Activated T-helper 17 cell treated with anti-CD3 and anti-CD28 coated beads, Interleukin-2, amount 50 U/mL, for 72 hours (primary cell): ENCODE measurements at regions not wholly inside any gene's neighbourhood (a gene's known extent, or its start where the extent isn't known, plus 50 kb on each side); places are given as distances from the start of the nearest gene placed in this dataset.

Experiments
- ATAC-seq: fragments of 150-1000 bp; cut with Tn5 transposase; replicated peaks from 2 replicates; pipeline ENCODE4 v1.10.0; 2021; ENCODE audit warnings: mild to moderate bottlenecking, moderate library complexity
- H3K27ac Mint-ChIP-seq: one replicate; pipeline ENCODE4 v1.8.0; 2022; ENCODE audit warnings: mixed read lengths
- H3K27me3 Mint-ChIP-seq: one replicate; pipeline ENCODE4 v1.8.0; 2022; ENCODE audit warnings: mixed read lengths
- H3K36me3 Mint-ChIP-seq: one replicate; pipeline ENCODE4 v1.8.0; 2022; ENCODE audit warnings: low read depth, mild to moderate bottlenecking, mixed read lengths
- H3K4me1 Mint-ChIP-seq: one replicate; pipeline ENCODE4 v1.8.0; 2022; ENCODE audit warnings: mixed read lengths
- H3K4me3 Mint-ChIP-seq: one replicate; pipeline ENCODE4 v1.8.0; 2022; ENCODE audit warnings: mild to moderate bottlenecking, mixed read lengths
- H3K9me3 Mint-ChIP-seq: one replicate; pipeline ENCODE4 v1.8.0; 2022; ENCODE audit warnings: mixed read lengths

GRCh38 chr2:211259831-211260476, 703.6 kb downstream of the CPS1 start:
- Mint-ChIP-seq H3K9me3 (peaks cover 16% of the 10 kb centered on the region), H3K4me3 (no peak overlapping the region), H3K4me1 (no peaks in the 10 kb centered on the region)

GRCh38 chr2:211270257-211270656, 713.9 kb downstream of the CPS1 start:
- Mint-ChIP-seq H3K27me3 (no peaks in the 10 kb centered on the region), H3K9me3 (peaks cover 6% of the 10 kb centered on the region), H3K4me1 (no peaks in the 10 kb centered on the region), H3K36me3 (no peaks in the 10 kb centered on the region), H3K27ac (no peak overlapping the region), H3K4me3 (no peak overlapping the region)
- no peak for ATAC-seq

More at GRCh38 chr2:211259831-211260476, 703.6 kb downstream of the CPS1 start:
- Mint-ChIP-seq H3K27ac (no peak overlapping the region), H3K36me3 (no peaks in the 10 kb centered on the region), H3K27me3 (no peaks in the 10 kb centered on the region)
- no peak for ATAC-seq

GRCh38 chr2:211281430-211282073, 725.2 kb downstream of the CPS1 start:
- no peaks in the 10 kb centered on the region for H3K27me3 Mint-ChIP-seq
- peaks cover 6% of the 10 kb centered on the region for H3K9me3 Mint-ChIP-seq
- no peak for ATAC-seq
- H3K27ac Mint-ChIP-seq: no peak overlapping the region
- H3K4me1 Mint-ChIP-seq: no peaks in the 10 kb centered on the region
- H3K36me3 Mint-ChIP-seq: no peaks in the 10 kb centered on the region
- H3K4me3 Mint-ChIP-seq: no peak overlapping the region

DNA sequence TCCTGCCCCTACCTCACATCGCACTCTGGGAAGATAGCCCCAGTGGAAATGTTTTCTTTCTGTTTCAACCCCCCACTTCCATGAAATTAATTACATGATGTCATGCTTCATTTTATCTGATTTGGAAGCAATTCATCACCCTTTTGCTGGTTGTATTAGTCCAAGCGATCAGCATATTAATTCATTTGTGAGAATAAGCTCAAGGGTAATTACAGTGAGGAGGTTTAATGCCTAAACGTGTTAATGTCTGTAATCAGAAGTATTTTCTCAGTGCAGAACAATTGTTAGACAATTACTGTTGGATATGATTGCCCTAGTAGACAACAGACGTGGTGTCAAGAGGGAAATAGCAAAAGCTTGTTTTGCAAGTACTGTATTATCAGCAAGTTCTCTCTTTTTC, 746.3 kb downstream of the CPS1 start:
- Mint-ChIP-seq H3K27ac (no peak overlapping the region), H3K4me3 (no peak overlapping the region), H3K9me3 (peaks cover 6% of the 10 kb centered on the region), H3K27me3 (no peaks in the 10 kb centered on the region), H3K36me3 (no peaks in the 10 kb centered on the region), H3K4me1 (no peaks in the 10 kb centered on the region)
- no peak for ATAC-seq

GRCh38 chr2:211306929-211307328, 750.5 kb downstream of the CPS1 start:
- H3K4me3 Mint-ChIP-seq: no peak overlapping the region
- no peaks in the 10 kb centered on the region for H3K36me3 Mint-ChIP-seq
- H3K4me1 Mint-ChIP-seq: no peaks in the 10 kb centered on the region
- H3K27me3 Mint-ChIP-seq: no peaks in the 10 kb centered on the region
- no peak overlapping the region for H3K27ac Mint-ChIP-seq
- ATAC-seq: no peak
- peaks cover 7% of the 10 kb centered on the region for H3K9me3 Mint-ChIP-seq
